ENCODE measurements at regions not wholly inside any gene's neighbourhood (a gene's known extent, or its start where the extent isn't known, plus 50 kb on each side); places are given as distances from the start of the nearest gene placed in this dataset.

DNA sequence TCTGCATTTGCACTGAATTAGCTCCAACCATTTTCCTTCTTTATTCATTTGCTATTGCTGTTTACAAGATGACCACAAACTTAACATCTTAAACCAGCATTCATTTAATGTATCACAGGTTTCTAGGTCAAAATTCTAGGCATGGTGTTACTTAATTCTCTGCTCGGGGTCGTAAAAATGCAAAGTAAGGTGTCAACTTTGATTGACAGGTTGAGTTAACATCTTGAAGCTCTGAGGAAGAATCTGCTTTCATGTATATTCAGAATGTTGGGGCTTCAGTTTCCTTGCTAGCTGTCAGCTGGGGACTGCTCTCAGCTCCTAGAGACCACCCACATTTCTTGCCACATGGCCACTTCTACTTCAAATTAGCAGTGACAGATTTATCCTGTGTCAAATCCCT is 348.7 kb upstream of the GRIN3A start:
- no peak for TF ChIP-seq EP300 (IDR thresholded peaks at IDR 0.05)
- TF ChIP-seq, protein P1, sequence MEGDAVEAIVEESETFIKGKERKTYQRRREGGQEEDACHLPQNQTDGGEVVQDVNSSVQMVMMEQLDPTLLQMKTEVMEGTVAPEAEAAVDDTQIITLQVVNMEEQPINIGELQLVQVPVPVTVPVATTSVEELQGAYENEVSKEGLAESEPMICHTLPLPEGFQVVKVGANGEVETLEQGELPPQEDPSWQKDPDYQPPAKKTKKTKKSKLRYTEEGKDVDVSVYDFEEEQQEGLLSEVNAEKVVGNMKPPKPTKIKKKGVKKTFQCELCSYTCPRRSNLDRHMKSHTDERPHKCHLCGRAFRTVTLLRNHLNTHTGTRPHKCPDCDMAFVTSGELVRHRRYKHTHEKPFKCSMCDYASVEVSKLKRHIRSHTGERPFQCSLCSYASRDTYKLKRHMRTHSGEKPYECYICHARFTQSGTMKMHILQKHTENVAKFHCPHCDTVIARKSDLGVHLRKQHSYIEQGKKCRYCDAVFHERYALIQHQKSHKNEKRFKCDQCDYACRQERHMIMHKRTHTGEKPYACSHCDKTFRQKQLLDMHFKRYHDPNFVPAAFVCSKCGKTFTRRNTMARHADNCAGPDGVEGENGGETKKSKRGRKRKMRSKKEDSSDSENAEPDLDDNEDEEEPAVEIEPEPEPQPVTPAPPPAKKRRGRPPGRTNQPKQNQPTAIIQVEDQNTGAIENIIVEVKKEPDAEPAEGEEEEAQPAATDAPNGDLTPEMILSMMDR (IDR thresholded peaks at IDR 0.05) = no peak
- no peak for TF ChIP-seq POLR2A (IDR thresholded peaks at IDR 0.05)
- TF ChIP-seq POLR2AphosphoS5 (IDR thresholded peaks at IDR 0.05) = no peak
- 44 to 46% methylated on average over 2 of the region's 2 CpGs for WGBS, 2 donors (ENCODE audit: low coverage in 1 of 2)
- no peak for ATAC-seq

DNA sequence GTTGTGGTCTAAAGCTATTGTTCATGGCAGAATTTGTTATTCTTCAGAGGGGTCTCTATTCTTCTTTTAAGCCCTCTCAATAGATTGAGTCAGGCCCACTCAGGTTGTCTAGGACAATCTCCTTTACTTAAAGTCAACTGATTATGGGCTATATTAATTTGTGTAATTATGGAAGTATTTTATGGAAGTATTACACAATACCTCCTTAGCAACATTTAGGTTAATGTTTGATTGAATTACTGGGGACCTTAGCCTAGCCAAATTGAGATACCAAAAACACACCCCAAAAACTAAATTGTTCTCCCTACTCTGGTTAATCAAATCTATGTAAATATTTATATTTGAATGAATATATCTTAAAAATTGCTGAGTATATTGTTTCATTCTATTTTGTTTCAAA is 347.1 kb upstream of the GRIN3A start:
- ATAC-seq = no peak
- Histone ChIP-seq H3K36me3 (no peaks in the 10 kb centered on the region), H3K27me3 (no peaks in the 10 kb centered on the region), H3K4me1 (no peaks in the 10 kb centered on the region), H3K27ac (no peak overlapping the region), H3K9me3 (no peaks in the 10 kb centered on the region), H3K4me3 (no peak overlapping the region)
- TF ChIP-seq POLR2AphosphoS5 (IDR thresholded peaks at IDR 0.05) = no peak

More for the DNA sequence above, 348.7 kb upstream of the GRIN3A start:
- no peak overlapping the region for H3K4me3 ChIP-seq
- H3K4me1 ChIP-seq = no peaks in the 10 kb centered on the region
- no peaks in the 10 kb centered on the region for H3K27me3 ChIP-seq
- no peak overlapping the region for H3K27ac ChIP-seq
- no peaks in the 10 kb centered on the region for H3K9me3 ChIP-seq
- H3K36me3 ChIP-seq = no peaks in the 10 kb centered on the region

DNA sequence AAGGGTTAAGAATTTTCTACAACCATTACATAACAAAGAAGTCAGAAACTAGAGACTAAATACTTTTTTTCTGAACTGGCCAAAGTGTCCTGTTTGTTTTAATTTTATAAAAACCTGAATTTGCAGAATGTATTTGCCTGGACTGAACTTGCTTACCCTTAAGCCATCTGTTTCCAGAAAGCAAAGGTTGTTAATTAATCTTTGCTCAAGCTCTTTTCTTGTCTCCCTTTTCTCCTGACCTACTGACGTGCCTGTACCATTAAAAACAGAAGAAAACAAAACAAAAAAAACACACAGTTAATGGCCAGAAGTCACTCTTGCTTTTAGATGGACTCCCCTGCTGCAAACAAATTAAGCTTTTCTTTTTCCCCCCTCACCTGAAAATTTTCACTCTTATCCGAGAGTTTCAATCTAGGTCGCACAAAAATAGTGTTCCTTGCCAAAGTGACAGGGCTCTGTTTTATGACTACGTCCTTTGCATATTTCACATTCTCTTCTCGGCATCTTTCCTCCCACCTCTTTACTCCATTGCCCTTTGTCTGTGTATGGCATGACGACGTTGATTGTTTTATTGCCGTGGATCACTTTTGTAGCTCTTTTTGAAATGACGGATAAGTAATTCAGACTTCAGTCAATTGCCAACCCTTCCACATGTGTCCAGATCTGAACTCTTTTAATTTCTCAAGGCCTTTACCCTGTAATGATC is 333.8 kb upstream of the GRIN3A start:
- H3K27ac ChIP-seq = no peak overlapping the region
- no peaks in the 10 kb centered on the region for H3K9me3 ChIP-seq
- H3K4me3 ChIP-seq = no peak overlapping the region
- no peak for ATAC-seq
- no peaks in the 10 kb centered on the region for H3K4me1 ChIP-seq
- WGBS, 2 donors (ENCODE audit: low coverage in 1 of 2) = 44 to 55% methylated on average over 9 of the region's 9 CpGs
- no peaks in the 10 kb centered on the region for H3K27me3 ChIP-seq
- no peaks in the 10 kb centered on the region for H3K36me3 ChIP-seq
- TF ChIP-seq POLR2AphosphoS5 (IDR thresholded peaks at IDR 0.05) (no peak), EP300 (IDR thresholded peaks at IDR 0.05) (no peak), POLR2A (IDR thresholded peaks at IDR 0.05) (no peak)
- TF ChIP-seq, protein P1 (IDR thresholded peaks at IDR 0.05) = no peak

DNA sequence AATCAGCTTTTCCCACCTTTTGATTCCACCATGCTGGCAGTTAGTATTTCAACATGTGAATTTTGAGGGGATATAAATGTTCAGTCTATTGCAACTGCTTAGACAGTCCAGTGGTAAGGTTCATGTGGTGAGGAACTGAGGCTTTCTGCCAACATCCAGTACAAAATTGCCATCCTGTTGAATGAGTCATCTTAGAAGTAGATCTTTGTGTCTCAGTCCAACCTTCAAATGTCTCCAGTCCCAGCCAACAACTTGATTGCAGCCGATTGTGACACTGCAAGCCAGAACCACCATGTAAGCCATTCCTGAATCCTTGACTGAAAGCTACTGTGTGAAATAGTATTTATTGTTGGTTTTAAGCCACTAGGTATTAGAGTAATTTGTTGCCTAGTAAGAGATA is 331.5 kb upstream of the GRIN3A start:
- H3K27me3 ChIP-seq = no peaks in the 10 kb centered on the region
- H3K27ac ChIP-seq = no peak overlapping the region
- H3K9me3 ChIP-seq = no peaks in the 10 kb centered on the region
- no peak overlapping the region for H3K4me3 ChIP-seq
- no peaks in the 10 kb centered on the region for H3K4me1 ChIP-seq
- H3K36me3 ChIP-seq = no peaks in the 10 kb centered on the region
- TF ChIP-seq POLR2AphosphoS5 (IDR thresholded peaks at IDR 0.05) = no peak
- TF ChIP-seq, protein P1 (IDR thresholded peaks at IDR 0.05) = no peak
- no peak for TF ChIP-seq EP300 (IDR thresholded peaks at IDR 0.05)
- no peak for TF ChIP-seq POLR2A (IDR thresholded peaks at IDR 0.05)
- ATAC-seq = no peak
- 67 to 100% methylated on average over 1 of the region's 1 CpG for WGBS, 2 donors (ENCODE audit: low coverage in 1 of 2)

GRCh38 chr9:102054811-102055210 is 316.4 kb upstream of the GRIN3A start:
- no peaks in the 10 kb centered on the region for H3K27me3 ChIP-seq
- ATAC-seq = no peak
- no peak overlapping the region for H3K27ac ChIP-seq
- no peak overlapping the region for H3K4me3 ChIP-seq
- 72 to 75% methylated on average over 2 of the region's 2 CpGs for WGBS, 2 donors (ENCODE audit: low coverage in 1 of 2)
- no peak for TF ChIP-seq POLR2A (IDR thresholded peaks at IDR 0.05)
- no peak for TF ChIP-seq EP300 (IDR thresholded peaks at IDR 0.05)
- TF ChIP-seq, protein P1 (IDR thresholded peaks at IDR 0.05) = no peak
- no peak for TF ChIP-seq POLR2AphosphoS5 (IDR thresholded peaks at IDR 0.05)
- H3K36me3 ChIP-seq = no peaks in the 10 kb centered on the region
- H3K4me1 ChIP-seq = no peaks in the 10 kb centered on the region
- no peaks in the 10 kb centered on the region for H3K9me3 ChIP-seq
